K562 (cell line): ENCODE measurements at regions not wholly inside any gene's neighbourhood (a gene's known extent, or its start where the extent isn't known, plus 50 kb on each side); places are given as distances from the start of the nearest gene placed in this dataset.

Source experiments
- ELF4 ChIP-seq: fragments of 450-650 bp; formaldehyde crosslinking; IDR thresholded peaks from 2 replicates; pipeline ENCODE4 v1.4.0; 2022; ENCODE audit warnings: missing genetic modification characterization
- EP300 ChIP-seq: IDR thresholded peaks from 2 replicates; pipeline ENCODE4 v1.6.1; 2012; ENCODE audit warnings: low read length, improper control_type of control experiment
- EZH2 ChIP-seq: IDR thresholded peaks from 2 replicates; pipeline ENCODE4 v1.6.1; 2012; ENCODE audit warnings: low read depth, mild to moderate bottlenecking, inconsistent platforms, low read length, borderline replicate concordance
- HNRNPUL1 ChIP-seq: fragments of 200-400 bp; formaldehyde crosslinking; IDR thresholded peaks from 2 replicates; pipeline ENCODE4 v1.6.1; 2017; ENCODE audit warnings: low read length
- JUN ChIP-seq, 2 experiments: sonication (generic) in 1 of 2; formaldehyde crosslinking in 1 of 2; IDR thresholded peaks; 2 replicates each; pipeline versions ENCODE4 v1.6.1 to v1.8.0; 2012 to 2022; ENCODE audit warnings: borderline replicate concordance in 2 of 2, mild to moderate bottlenecking in 2 of 2, improper control_type of control experiment in 1 of 2, low read depth in 1 of 2, low read length in 1 of 2, missing genetic modification reagents in 1 of 2
- MTA2 ChIP-seq: fragments of 450-650 bp; IDR thresholded peaks from 2 replicates; pipeline ENCODE4 v1.6.1; 2016; ENCODE audit warnings: low read depth
- NFATC3 ChIP-seq: fragments of 450-650 bp; IDR thresholded peaks from 2 replicates; pipeline ENCODE4 v1.6.1; 2017; ENCODE audit warnings: mild to moderate bottlenecking
- POLR2A ChIP-seq: fragments of 450-650 bp; conservative IDR thresholded peaks from 2 replicates; pipeline ENCODE4 v1.6.1; 2016
- POLR2AphosphoS5 ChIP-seq: IDR thresholded peaks from 2 replicates; pipeline ENCODE4 v1.6.1; 2011; ENCODE audit warnings: mild to moderate bottlenecking, low read depth, low read length, moderate library complexity; ENCODE audit not compliant: control insufficient read depth, insufficient read depth
- TAF1 ChIP-seq: IDR thresholded peaks from 2 replicates; pipeline ENCODE4 v1.6.1; 2011; ENCODE audit warnings: mild to moderate bottlenecking, low read length, moderate library complexity; ENCODE audit not compliant: insufficient read depth, control insufficient read depth, severe bottlenecking; ENCODE audit errors: extremely low read depth
- TF ChIP-seq, protein P1 (sequence below): sonication (generic); formaldehyde crosslinking; IDR thresholded peaks from 2 replicates; pipeline ENCODE4 v1.8.1; 2023; ENCODE audit warnings: mild to moderate bottlenecking, missing genetic modification reagents
- TF ChIP-seq, protein P2 (sequence below): fragments of 450-650 bp; IDR thresholded peaks from 2 replicates; pipeline ENCODE4 v1.6.1; 2018; ENCODE audit not compliant: partially characterized antibody
- TF ChIP-seq, protein P3 (sequence below), 3 experiments: IDR thresholded peaks in 2 of 3; conservative IDR thresholded peaks in 1 of 3; 2 replicates each; pipeline ENCODE4 v1.5.1; 2011 to 2012; ENCODE audit warnings: low read length in 3 of 3, mild to moderate bottlenecking in 3 of 3, control low read depth in 2 of 3, improper control_type of control experiment in 1 of 3, inconsistent platforms in 1 of 3, low read depth in 1 of 3, mixed read lengths in 1 of 3, moderate library complexity in 1 of 3; ENCODE audit not compliant: insufficient read depth in 2 of 3

DNA sequence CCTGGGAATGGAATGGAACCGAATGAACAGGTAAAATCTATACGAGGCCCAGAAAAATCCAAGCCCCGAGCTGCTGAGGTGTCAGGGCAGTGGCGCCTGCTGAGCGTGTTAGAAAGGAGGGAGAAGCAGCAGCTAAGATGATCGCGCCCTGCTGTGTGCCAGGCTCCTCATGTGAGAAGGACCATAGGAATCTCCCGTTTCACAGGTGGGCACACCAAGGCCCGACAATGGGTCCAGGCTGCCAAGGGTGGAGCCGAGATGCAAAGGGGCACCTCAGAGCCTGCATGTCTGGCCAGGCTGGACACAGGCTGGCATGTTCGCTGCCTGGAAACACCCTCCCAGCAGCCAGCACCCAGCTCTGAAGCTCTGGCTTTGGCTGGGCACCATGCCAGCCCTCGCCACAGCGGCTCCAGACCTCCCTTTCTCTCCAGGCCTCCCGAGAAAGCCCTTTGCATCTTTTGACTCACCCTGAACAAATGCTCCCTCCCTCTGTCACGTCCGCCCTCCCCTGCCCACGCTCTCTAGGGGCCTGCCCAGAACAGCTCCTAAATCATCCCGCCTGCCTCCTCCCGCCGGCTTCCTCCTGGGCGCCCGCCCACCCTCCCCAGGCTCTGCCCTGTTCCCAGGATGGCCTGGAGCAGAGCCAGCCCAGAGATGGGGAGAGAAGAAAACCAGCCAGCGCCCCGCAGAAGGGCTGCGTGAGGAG lies 217.8 kb upstream of the GSE1 start:
- TF ChIP-seq, protein P1, sequence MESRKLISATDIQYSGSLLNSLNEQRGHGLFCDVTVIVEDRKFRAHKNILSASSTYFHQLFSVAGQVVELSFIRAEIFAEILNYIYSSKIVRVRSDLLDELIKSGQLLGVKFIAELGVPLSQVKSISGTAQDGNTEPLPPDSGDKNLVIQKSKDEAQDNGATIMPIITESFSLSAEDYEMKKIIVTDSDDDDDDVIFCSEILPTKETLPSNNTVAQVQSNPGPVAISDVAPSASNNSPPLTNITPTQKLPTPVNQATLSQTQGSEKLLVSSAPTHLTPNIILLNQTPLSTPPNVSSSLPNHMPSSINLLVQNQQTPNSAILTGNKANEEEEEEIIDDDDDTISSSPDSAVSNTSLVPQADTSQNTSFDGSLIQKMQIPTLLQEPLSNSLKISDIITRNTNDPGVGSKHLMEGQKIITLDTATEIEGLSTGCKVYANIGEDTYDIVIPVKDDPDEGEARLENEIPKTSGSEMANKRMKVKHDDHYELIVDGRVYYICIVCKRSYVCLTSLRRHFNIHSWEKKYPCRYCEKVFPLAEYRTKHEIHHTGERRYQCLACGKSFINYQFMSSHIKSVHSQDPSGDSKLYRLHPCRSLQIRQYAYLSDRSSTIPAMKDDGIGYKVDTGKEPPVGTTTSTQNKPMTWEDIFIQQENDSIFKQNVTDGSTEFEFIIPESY (CRISPR knock-in tag) = peak; percentile 30; the same call in 1 of the 2 replicates
- TF ChIP-seq HNRNPUL1 = no peak
- no peak for TF ChIP-seq EZH2
- TF ChIP-seq MTA2 = no peak
- TF ChIP-seq TAF1 = no peak
- no peak for TF ChIP-seq POLR2A
- no peak for TF ChIP-seq POLR2AphosphoS5
- TF ChIP-seq, protein P2, sequence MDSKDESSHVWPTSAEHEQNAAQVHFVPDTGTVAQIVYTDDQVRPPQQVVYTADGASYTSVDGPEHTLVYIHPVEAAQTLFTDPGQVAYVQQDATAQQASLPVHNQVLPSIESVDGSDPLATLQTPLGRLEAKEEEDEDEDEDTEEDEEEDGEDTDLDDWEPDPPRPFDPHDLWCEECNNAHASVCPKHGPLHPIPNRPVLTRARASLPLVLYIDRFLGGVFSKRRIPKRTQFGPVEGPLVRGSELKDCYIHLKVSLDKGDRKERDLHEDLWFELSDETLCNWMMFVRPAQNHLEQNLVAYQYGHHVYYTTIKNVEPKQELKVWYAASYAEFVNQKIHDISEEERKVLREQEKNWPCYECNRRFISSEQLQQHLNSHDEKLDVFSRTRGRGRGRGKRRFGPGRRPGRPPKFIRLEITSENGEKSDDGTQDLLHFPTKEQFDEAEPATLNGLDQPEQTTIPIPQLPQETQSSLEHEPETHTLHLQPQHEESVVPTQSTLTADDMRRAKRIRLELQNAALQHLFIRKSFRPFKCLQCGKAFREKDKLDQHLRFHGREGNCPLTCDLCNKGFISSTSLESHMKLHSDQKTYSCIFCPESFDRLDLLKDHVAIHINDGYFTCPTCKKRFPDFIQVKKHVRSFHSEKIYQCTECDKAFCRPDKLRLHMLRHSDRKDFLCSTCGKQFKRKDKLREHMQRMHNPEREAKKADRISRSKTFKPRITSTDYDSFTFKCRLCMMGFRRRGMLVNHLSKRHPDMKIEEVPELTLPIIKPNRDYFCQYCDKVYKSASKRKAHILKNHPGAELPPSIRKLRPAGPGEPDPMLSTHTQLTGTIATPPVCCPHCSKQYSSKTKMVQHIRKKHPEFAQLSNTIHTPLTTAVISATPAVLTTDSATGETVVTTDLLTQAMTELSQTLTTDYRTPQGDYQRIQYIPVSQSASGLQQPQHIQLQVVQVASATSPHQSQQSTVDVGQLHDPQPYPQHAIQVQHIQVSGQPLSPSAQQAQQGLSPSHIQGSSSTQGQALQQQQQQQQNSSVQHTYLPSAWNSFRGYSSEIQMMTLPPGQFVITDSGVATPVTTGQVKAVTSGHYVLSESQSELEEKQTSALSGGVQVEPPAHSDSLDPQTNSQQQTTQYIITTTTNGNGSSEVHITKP = peak; percentile 9
- TF ChIP-seq, protein P3, sequence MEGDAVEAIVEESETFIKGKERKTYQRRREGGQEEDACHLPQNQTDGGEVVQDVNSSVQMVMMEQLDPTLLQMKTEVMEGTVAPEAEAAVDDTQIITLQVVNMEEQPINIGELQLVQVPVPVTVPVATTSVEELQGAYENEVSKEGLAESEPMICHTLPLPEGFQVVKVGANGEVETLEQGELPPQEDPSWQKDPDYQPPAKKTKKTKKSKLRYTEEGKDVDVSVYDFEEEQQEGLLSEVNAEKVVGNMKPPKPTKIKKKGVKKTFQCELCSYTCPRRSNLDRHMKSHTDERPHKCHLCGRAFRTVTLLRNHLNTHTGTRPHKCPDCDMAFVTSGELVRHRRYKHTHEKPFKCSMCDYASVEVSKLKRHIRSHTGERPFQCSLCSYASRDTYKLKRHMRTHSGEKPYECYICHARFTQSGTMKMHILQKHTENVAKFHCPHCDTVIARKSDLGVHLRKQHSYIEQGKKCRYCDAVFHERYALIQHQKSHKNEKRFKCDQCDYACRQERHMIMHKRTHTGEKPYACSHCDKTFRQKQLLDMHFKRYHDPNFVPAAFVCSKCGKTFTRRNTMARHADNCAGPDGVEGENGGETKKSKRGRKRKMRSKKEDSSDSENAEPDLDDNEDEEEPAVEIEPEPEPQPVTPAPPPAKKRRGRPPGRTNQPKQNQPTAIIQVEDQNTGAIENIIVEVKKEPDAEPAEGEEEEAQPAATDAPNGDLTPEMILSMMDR (IDR thresholded peaks at IDR 0.05 in 2 of 3, conservative IDR thresholded peaks at IDR 0.05 in 1 of 3; ENCODE audit: insufficient read depth in 2 of 3, low read depth in 1 of 3, low read length in 3 of 3) = no peak
- TF ChIP-seq NFATC3 = no peak
- no peak for TF ChIP-seq ELF4 (CRISPR knock-in tag)
- TF ChIP-seq EP300 = no peak
- no peak for TF ChIP-seq JUN (IDR thresholded peaks at IDR 0.05; ENCODE audit: borderline replicate concordance, low read depth, low read length)
- TF ChIP-seq JUN (CRISPR knock-in tag; IDR thresholded peaks at IDR 0.05; ENCODE audit: borderline replicate concordance) = no peak
